GM12892 (cell line): ENCODE measurements at regions not wholly inside any gene's neighbourhood (a gene's known extent, or its start where the extent isn't known, plus 50 kb on each side); places are given as distances from the start of the nearest gene placed in this dataset.

Source experiments
- POLR2A ChIP-seq: IDR thresholded peaks from 2 replicates; pipeline ENCODE4 v1.6.1; 2011; ENCODE audit warnings: low read depth, low read length, control low read depth
- POLR2AphosphoS5 ChIP-seq: IDR thresholded peaks from 2 replicates; pipeline ENCODE4 v1.6.1; 2011; ENCODE audit warnings: low read depth, low read length, control low read depth

DNA sequence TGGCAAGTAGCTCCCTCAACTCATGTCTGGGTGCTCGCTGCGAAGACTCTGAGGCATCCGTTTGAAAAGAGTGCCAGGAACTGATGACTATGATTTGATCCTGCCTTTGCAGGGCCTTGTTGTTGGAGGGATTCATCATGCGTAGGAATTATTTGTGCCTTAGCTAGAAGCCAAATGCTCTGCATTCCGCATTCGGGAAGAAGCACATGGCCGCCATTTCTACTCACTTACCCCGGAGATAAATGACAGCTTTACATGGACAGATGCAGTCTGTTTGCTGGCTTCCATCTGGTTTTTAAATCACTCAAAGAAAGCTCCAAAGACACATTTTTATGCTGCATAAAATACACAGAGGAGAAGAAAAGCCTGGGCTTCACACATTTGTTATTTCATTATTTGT lies 363.3 kb upstream of the CDH4 start:
- no peak for TF ChIP-seq POLR2AphosphoS5
- TF ChIP-seq POLR2A: no peak
